ENCODE measurements at regions not wholly inside any gene's neighbourhood (a gene's known extent, or its start where the extent isn't known, plus 50 kb on each side); places are given as distances from the start of the nearest gene placed in this dataset.

DNA sequence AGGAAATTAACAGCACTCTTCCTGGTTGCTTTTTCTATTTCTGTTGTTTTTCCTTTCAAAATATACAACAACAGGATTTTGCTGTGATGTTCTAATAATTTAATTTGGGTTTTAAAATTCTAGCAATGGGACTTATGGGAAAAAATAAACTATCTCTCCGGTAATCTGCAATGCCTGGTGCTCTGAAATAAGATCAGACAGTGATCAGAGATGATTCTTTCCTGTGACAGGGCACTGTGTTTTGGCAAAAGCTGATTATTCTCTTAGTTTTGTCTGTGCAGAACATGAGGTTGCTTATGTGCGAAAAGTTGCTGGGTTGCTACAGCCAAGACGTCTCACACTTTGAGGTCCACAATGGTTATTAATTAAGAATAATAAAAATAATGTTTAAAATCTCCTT is 291.7 kb downstream of the FBXO8 start:
- TF ChIP-seq, protein P1, sequence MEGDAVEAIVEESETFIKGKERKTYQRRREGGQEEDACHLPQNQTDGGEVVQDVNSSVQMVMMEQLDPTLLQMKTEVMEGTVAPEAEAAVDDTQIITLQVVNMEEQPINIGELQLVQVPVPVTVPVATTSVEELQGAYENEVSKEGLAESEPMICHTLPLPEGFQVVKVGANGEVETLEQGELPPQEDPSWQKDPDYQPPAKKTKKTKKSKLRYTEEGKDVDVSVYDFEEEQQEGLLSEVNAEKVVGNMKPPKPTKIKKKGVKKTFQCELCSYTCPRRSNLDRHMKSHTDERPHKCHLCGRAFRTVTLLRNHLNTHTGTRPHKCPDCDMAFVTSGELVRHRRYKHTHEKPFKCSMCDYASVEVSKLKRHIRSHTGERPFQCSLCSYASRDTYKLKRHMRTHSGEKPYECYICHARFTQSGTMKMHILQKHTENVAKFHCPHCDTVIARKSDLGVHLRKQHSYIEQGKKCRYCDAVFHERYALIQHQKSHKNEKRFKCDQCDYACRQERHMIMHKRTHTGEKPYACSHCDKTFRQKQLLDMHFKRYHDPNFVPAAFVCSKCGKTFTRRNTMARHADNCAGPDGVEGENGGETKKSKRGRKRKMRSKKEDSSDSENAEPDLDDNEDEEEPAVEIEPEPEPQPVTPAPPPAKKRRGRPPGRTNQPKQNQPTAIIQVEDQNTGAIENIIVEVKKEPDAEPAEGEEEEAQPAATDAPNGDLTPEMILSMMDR (IDR thresholded peaks at IDR 0.05): no peak
- TF ChIP-seq ZFX (IDR thresholded peaks at IDR 0.05; ENCODE audit: borderline replicate concordance): no peak

Data from 22Rv1 (cell line).